Psoas muscle (tissue), 7 donors: ENCODE measurements at regions not wholly inside any gene's neighbourhood (a gene's known extent, or its start where the extent isn't known, plus 50 kb on each side); places are given as distances from the start of the nearest gene placed in this dataset.

Experiments used
- ATAC-seq, 4 donors: fragments of 200-7000 bp; cut with Tn5 transposase; one replicate each; pipeline ENCODE4 v1.9.1; 2020; ENCODE audit warnings: moderate library complexity in 3 of 4, mild to moderate bottlenecking in 2 of 4
- DNase-seq, 2 donors: peaks; one replicate each; pipeline ENCODE4 v3.0.0-alpha.2; 2020
- H3K27ac ChIP-seq: fragments of 200-600 bp; one replicate; pipeline ENCODE4 v1.8.0; 2022
- H3K27me3 ChIP-seq, 3 donors: fragments of 200-600 bp in 1 of 3; one replicate each; pipeline versions ENCODE4 v1.6.1 to v1.8.0; 2013 to 2022; ENCODE audit warnings: low read length in 2 of 3, mild to moderate bottlenecking in 2 of 3, moderate library complexity in 1 of 3; ENCODE audit not compliant: insufficient read depth in 3 of 3
- H3K36me3 ChIP-seq, 2 donors: fragments of 200-600 bp in 1 of 2; one replicate each; pipeline versions ENCODE4 v1.6.1 to v1.8.0; 2013 to 2022; ENCODE audit warnings: low read depth in 1 of 2, mild to moderate bottlenecking in 1 of 2, moderate library complexity in 1 of 2; ENCODE audit not compliant: insufficient read depth in 1 of 2
- H3K4me1 ChIP-seq: fragments of 200-600 bp; one replicate; pipeline ENCODE4 v1.8.0; 2022
- H3K4me3 ChIP-seq: fragments of 200-600 bp; one replicate; pipeline ENCODE4 v1.8.0; 2022; ENCODE audit warnings: mild to moderate bottlenecking
- H3K9me3 ChIP-seq: fragments of 200-600 bp; one replicate; pipeline ENCODE4 v1.8.0; 2022
- WGBS, 3 donors: extraction: QIAGEN DNeasy Blood & Tissue Kit; methylation state at CpG; one replicate each; pipeline versions ENCODE4 v1.1.6 to v1.1.7; 2013; 5-methylcytosine and 5-hydroxymethylcytosine counted together
- intact Hi-C, 2 donors: fragments of 100-400 bp; cut with DNase I; formaldehyde crosslinking; loops; one replicate each; pipeline versions ENCODE4 v1.11.0 to v1.14.2; 2022
- TF ChIP-seq, protein P1 (sequence below): fragments of 200-600 bp; IDR thresholded peaks from one replicate; pipeline ENCODE4 v1.8.0; 2022; ENCODE audit warnings: antibody characterized with exemption
- donor health status: healthy with polysubstance abuse.
- donor health status: DM: no; HTN: no; CAD: no; lungs with moderate emphysema.
- donor health status: Bipolar disorder and iron deficiency.
- donor health status: healthy.
- donor health status: DM: yes; HTN: yes; CAD: no.
- donor health status: DM: no; HTN: no; CAD: no.
- donor health status: DM: yes; HTN: yes; CAD: no.

DNA sequence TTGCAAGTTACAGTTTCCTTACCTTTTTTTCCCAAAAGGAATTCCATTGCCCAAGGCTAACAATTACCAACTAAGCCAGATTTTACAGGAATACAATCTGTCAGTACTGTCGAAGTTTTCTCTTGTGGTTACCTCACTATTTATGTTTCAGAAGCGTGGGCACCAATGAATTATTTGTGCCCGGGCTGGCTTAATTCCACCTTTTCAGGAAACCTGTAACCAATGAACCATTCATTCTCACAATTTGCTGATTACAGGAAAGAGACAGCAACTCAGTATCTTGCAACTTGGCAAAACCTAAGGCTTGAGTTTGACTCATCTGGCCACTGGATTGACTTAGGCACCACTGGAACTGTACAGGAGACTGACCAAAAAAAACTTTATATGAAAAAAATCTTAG is 485.6 kb downstream of the INHBA start:
- DNase-seq: no peak
- no peaks in the 10 kb centered on the region for H3K36me3 ChIP-seq
- intact Hi-C loops: no loop called here
- H3K4me3 ChIP-seq: no peak overlapping the region
- WGBS, 3 donors: 67 to 77% (median 71%) methylated on average over 3 of the region's 3 CpGs
- H3K27ac ChIP-seq: no peak overlapping the region
- H3K4me1 ChIP-seq: no peaks in the 10 kb centered on the region
- TF ChIP-seq, protein P1, sequence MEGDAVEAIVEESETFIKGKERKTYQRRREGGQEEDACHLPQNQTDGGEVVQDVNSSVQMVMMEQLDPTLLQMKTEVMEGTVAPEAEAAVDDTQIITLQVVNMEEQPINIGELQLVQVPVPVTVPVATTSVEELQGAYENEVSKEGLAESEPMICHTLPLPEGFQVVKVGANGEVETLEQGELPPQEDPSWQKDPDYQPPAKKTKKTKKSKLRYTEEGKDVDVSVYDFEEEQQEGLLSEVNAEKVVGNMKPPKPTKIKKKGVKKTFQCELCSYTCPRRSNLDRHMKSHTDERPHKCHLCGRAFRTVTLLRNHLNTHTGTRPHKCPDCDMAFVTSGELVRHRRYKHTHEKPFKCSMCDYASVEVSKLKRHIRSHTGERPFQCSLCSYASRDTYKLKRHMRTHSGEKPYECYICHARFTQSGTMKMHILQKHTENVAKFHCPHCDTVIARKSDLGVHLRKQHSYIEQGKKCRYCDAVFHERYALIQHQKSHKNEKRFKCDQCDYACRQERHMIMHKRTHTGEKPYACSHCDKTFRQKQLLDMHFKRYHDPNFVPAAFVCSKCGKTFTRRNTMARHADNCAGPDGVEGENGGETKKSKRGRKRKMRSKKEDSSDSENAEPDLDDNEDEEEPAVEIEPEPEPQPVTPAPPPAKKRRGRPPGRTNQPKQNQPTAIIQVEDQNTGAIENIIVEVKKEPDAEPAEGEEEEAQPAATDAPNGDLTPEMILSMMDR: no peak
- H3K9me3 ChIP-seq: no peaks in the 10 kb centered on the region
- peaks cover 0 to 2% (median 0%) of the 10 kb centered on the region in 3 donors for H3K27me3 ChIP-seq
- no peak for ATAC-seq

DNA sequence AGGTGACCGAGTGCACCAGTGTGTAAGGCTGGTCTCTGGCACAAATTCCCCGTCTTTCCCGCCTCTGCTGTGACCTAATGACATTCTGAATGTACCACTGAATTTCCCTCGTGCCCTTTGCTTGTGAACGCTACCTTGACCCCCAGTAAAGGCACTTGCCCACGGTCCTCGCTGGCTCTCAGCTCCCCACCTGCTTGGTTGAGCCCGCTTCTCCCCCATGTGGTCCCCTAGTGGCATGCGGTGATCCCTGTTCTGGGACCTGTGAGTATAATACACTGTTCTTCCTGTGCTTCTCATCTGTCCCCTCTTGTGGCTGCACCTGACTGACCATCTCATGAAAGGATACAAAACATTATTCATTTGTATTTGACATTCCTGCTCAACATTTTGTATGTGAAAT is 495.7 kb downstream of the INHBA start:
- DNase-seq: no peak
- no peak overlapping the region for H3K27ac ChIP-seq
- no peaks in the 10 kb centered on the region for H3K4me1 ChIP-seq
- 68 to 75% (median 74%) methylated on average over 9 of the region's 9 CpGs for WGBS, 3 donors
- no peaks in the 10 kb centered on the region for H3K27me3 ChIP-seq
- no peak for ATAC-seq
- H3K9me3 ChIP-seq: no peaks in the 10 kb centered on the region
- TF ChIP-seq, protein P1: no peak
- no peaks in the 10 kb centered on the region for H3K36me3 ChIP-seq
- H3K4me3 ChIP-seq: no peak overlapping the region
- intact Hi-C loops: no loop called here

DNA sequence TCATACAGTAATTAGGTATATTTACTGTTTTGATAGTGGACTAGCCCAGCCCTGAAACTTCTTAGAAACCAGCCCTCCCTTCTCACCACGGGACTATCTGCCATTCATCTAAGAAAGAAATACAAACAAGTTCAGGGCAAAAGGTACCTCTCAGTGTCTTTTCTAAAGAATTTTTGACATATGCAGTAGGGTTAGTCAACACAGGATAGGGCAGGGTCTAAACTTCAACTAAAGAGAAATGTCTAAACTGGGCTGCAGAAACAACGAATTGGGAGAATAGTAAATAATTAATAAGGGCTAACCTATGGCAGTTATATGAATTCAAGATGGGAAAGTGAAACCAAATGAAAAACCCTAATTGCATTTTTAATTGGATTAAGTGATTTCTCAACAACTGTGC is 496.6 kb downstream of the INHBA start:
- intact Hi-C loops: no loop called here
- no peak overlapping the region for H3K4me3 ChIP-seq
- H3K4me1 ChIP-seq: no peaks in the 10 kb centered on the region
- no peaks in the 10 kb centered on the region for H3K36me3 ChIP-seq
- WGBS, 3 donors: 69 to 76% (median 75%) methylated on average over 2 of the region's 2 CpGs
- no peaks in the 10 kb centered on the region for H3K27me3 ChIP-seq
- ATAC-seq (no peak), DNase-seq (no peak)
- TF ChIP-seq, protein P1: no peak
- no peak overlapping the region for H3K27ac ChIP-seq
- no peaks in the 10 kb centered on the region for H3K9me3 ChIP-seq

DNA sequence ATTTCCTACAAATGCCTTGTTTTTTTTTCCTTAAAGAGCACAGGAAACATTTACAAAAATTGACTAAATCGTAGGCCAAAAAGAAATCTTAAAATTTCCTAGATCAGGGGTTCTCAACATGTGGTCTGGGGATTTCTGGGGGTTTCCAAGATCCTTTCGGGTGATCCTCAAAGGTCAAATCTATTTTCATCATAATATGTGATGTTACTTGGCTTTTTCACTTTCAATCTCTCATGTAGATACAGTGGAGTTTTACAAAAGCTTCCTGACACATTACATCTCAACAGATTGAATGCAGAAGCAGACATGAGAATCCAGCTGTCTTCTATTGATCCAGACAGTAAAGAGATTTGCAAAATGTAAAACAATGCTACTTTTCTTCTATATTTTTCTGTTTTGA is 497.3 kb downstream of the INHBA start:
- no peaks in the 10 kb centered on the region for H3K36me3 ChIP-seq
- TF ChIP-seq, protein P1: no peak
- no peaks in the 10 kb centered on the region for H3K27me3 ChIP-seq
- WGBS, 3 donors: 49 to 73% (median 60%) methylated on average over 2 of the region's 2 CpGs
- no peak overlapping the region for H3K27ac ChIP-seq
- DNase-seq: no peak
- H3K4me1 ChIP-seq: no peaks in the 10 kb centered on the region
- ATAC-seq: no peak
- intact Hi-C loops: no loop called here
- H3K4me3 ChIP-seq: no peak overlapping the region
- no peaks in the 10 kb centered on the region for H3K9me3 ChIP-seq

DNA sequence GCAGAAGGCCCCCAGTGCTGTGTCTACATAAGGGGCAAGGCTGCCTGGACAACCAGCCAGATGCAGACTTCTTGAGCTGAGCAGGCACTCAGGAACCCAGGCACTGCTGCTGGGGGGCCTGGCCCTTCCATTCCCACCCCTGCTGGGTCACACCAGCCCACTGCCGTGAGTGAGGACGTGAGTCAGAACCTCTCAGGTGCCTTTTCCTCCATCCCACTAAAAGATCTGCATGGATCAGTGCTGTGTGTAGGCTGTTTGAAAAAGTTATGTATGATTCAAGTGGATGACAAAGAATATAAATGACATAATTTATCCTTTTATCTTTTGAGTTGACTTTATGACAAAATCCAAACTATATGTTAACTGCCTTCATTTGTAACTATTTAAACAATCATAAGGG is 499.3 kb downstream of the INHBA start:
- H3K9me3 ChIP-seq: no peaks in the 10 kb centered on the region
- WGBS, 3 donors: 75 to 81% (median 77%) methylated on average over 2 of the region's 2 CpGs
- DNase-seq: no peak
- ATAC-seq: no peak
- intact Hi-C loops: no loop called here
- no peaks in the 10 kb centered on the region for H3K27me3 ChIP-seq
- H3K36me3 ChIP-seq: no peaks in the 10 kb centered on the region
- H3K4me3 ChIP-seq: no peak overlapping the region
- no peaks in the 10 kb centered on the region for H3K4me1 ChIP-seq
- TF ChIP-seq, protein P1: no peak
- no peak overlapping the region for H3K27ac ChIP-seq
